ACHN (cell line): ENCODE measurements at regions not wholly inside any gene's neighbourhood (a gene's known extent, or its start where the extent isn't known, plus 50 kb on each side); places are given as distances from the start of the nearest gene placed in this dataset.
"Not testable (repeated sequence)": the region's sequence is repeated elsewhere in the genome, so short reads cannot be mapped to it uniquely, and the experiment has no call there.

Source experiments
- DNase-seq: peaks from one replicate; pipeline ENCODE4 v3.0.0-alpha.2; 2015
- in situ Hi-C: cut with HindIII; loops from 2 replicates; pipeline ENCODE4 v1.10.0; 2017; ENCODE audit warnings: low sequenced_read_pairs, low pct_ligation_motif_present, low pct_unique_long_range_greater_than_20kb

DNA sequence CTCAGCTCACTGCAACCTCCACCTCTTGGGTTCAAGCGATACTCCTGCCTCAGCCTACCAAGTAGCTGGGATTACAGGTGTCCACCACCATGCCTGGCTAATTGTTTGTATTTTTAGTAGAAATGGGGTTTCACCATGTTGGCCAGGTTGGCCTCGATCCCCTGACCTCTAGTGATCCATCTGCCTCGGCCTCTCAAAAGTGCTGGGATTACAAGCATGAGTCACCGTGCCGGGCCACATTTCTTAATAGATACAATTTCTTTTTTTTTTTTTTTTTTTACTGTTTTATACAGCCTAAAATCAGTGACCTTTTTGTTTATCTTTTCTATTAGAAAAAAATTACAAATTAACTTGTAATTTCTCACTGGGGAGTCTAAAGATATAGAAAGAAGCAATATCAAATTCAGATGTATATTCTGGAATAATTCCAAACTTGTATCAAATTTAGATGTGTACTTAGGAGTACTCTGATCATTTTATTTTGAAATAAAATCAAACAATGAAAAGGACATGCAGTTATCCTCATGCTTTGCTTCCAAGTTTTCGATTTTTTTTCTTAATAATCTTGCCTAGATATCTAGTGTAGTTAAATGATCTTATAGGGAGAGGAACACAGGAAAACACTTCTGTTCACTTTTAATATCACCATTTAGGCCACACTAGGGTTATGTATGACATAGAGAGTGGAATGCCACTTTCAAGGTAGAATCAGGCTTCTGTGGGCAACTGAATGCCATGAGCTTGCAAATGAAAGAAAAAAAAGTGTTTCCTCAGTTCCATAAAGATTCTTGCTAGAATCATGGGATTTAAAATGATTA, 1089.3 kb downstream of the SUCLG1 start:
- in situ Hi-C loops: no loop called here
- DNase-seq: no peak

- no peak for DNase-seq
Measured at GRCh38 chr2:83368916-83369315, 1090.2 kb downstream of the SUCLG1 start.

GRCh38 chr2:83368461-83368860, 1090.6 kb downstream of the SUCLG1 start:
- DNase-seq: no peak
- in situ Hi-C loops: no loop called here

More at GRCh38 chr2:83368916-83369315, 1090.2 kb downstream of the SUCLG1 start:
- in situ Hi-C loops: no loop called here

- DNase-seq: no peak
Measured at GRCh38 chr2:83365476-83365875, 1093.6 kb downstream of the SUCLG1 start.

DNA sequence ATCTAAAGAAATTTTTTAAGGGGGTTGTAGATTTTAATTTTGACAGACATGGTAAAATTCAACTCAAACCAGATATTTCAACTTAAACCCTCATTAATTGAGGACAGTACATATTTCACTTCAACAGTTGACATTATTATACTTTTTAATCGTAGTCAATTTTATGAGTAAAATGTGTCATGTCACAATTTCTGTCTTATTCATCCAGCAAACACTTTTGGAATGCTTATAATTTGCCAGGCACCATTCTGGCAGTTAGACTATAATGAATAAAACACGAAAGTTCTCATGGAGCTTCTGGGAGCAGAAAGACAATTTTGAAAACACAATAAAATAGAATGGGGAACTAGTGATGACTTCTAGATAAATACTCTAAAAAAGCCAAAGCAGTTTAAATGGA, 1094.8 kb downstream of the SUCLG1 start:
- in situ Hi-C loops: no loop called here
- DNase-seq: no peak

More at GRCh38 chr2:83365476-83365875, 1093.6 kb downstream of the SUCLG1 start:
- in situ Hi-C loops: no loop called here

DNA sequence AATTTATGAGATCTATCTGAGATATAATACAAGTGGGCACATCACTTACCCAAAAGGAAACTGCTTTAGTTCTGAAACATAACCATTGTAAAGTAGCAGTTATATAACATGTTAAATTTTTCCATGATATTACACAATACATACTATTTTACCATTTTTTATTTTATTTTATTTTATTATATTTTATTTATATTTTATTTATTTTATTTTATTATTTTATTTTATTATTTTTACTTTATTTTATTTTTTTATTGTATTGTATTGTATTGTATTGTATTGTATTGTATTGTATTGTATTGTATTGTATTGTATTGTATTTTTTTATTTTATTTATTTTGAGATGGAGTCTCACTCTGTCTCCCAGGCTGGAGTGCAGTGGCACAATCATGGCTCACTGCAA, 1095.9 kb downstream of the SUCLG1 start:
- DNase-seq, in situ Hi-C loops: not testable (repeated sequence)

DNA sequence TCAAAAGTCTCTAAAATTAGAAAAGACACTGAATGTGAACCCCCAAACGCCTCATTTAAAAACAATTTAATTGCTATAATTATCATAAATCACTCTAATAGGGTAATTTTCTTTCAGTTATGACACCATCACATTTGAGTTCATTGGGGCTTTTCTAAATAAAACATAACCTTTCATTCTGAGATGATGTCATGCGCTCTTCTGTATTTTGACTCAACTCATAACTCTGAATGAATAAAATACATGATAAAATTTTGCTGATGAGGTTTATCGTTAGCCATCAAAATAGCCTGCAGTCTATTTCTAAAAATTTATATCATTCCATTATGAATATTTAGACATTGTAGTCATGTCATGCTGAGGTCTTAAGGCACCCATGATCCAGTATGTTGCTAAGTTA, 1099.7 kb downstream of the SUCLG1 start:
- in situ Hi-C loops: no loop called here
- no peak for DNase-seq

- in situ Hi-C loops: no loop called here
- DNase-seq: no peak
Measured at GRCh38 chr2:83342860-83343329, 1116.2 kb downstream of the SUCLG1 start.

- in situ Hi-C loops: no loop called here
- no peak for DNase-seq
Measured at GRCh38 chr2:83340424-83340823, 1118.7 kb downstream of the SUCLG1 start.

DNA sequence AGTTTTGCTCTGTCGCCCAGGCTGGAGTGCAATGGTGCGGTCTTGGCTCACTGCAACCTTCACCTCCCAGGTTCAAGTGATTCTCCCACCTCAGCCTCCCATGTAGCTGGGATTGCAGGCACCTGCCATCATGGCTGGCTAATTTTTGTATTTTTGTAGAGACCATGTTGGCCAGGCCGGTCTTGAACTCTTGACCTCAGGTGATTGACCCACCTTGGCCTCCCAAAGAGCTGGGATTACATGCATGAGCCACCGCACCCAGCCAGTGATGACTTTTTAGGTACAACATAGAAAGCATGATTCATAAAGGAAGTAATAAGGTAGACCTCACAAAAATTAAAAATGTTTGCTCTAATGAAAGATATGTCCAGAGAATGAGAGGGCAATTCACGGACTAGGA, 1119.1 kb downstream of the SUCLG1 start:
- in situ Hi-C loops, DNase-seq: not testable (repeated sequence)

GRCh38 chr2:83331810-83332209, 1127.3 kb downstream of the SUCLG1 start:
- in situ Hi-C loops: no loop called here

DNA sequence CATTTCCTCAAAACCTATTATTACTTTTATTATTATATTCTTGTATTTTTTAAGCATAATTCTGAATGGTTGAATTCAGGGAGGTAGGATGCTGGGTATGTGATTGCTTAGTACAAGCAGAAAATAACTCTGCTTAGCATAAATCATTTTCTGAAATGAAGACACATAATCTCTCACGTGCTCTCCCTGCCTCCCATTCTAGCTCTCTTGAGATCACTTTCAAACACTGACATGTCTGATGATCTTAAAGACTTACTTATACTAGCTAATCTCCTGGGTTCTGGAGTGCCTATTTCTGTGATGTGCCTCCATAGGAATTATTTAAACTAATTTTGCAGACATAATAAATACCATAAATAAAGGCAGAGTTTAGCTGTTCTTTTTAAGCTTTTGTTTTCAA, 1136.0 kb downstream of the SUCLG1 start:
- in situ Hi-C loops: no loop called here
- no peak for DNase-seq

More at GRCh38 chr2:83331810-83332209, 1127.3 kb downstream of the SUCLG1 start:
- DNase-seq: no peak

- in situ Hi-C loops: no loop called here
- no peak for DNase-seq
Measured at GRCh38 chr2:83320053-83320452, 1139.0 kb downstream of the SUCLG1 start.

DNA sequence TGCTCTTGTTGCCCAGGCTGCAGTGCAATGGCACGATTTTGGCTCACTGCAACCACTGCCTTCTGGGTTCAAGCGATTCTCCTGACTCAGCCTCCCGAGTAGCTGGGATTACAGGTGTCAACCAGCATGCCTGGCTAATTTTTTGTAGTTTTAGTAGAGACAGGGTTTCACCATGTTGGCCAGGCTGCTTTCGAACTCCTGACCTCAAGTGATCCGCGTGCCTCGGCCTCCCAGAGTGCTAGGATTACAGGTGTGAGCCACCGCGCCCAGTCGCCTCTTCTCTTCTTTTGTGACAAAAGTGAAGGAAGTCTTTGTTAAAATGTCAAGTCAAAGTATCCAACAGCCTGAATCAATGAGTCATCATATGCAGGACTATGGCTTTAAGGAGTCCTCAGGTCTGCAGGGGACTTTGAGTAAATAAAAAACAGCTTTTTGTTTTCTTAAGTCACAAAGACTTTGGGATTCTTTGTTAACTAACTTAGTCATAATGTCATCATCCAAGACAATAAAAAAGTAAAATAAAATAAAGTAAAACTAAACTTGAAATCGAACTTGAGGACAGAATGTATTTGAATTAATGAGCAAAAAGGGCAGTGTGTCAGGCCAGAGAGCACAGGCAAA, 1153.2 kb downstream of the SUCLG1 start:
- DNase-seq: no peak
- in situ Hi-C loops: no loop called here

DNA sequence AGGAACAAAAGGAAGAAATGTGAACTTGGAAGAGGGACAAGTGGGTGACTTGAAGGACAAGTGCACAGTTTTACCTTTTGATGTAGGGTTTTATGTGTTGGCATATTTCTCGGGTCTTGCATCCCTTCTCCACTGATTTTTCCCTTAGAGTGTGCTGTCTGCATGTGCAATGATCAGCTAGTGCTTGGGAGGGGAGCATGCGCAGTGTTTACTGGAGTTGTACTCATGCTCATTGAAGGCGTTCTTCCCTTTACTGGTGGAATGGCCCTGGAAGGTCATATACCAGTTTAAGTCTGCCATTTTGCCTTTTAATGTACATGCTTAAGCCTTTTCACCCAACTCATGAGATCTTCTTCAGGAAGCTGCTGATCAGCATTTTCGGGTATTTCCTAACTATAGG, 1168.0 kb downstream of the SUCLG1 start:
- in situ Hi-C loops: no loop called here
- no peak for DNase-seq

- DNase-seq: no peak
- in situ Hi-C loops: no loop called here
Measured at GRCh38 chr2:83282841-83283240, 1176.2 kb downstream of the SUCLG1 start.

- in situ Hi-C loops: no loop called here
- DNase-seq: no peak
Measured at GRCh38 chr2:83282043-83282795, 1176.9 kb downstream of the SUCLG1 start.

- in situ Hi-C loops: no loop called here
- no peak for DNase-seq
Measured at GRCh38 chr2:83280391-83280790, 1178.7 kb downstream of the SUCLG1 start.

DNA sequence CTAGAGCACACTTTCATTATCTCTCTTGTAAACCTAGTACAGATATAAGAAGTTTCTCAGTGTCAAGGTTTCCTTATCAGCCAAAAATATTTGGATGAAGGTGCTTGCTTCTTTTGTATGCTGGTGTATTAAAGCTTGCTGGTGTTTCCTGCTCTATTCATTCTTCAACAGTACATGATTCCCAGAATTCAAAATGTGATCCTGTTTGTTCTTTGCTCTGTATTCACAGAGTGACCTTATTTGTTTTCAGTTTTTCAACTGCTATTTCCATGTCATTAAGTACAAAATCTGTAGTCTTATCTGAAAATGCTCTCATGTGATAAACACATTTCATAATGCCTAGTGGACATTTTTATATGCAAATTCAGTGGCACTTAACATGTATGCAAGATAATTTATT, 1185.8 kb downstream of the SUCLG1 start:
- in situ Hi-C loops: no loop called here
- no peak for DNase-seq
